AG04450 (cell line): ENCODE measurements at regions not wholly inside any gene's neighbourhood (a gene's known extent, or its start where the extent isn't known, plus 50 kb on each side); places are given as distances from the start of the nearest gene placed in this dataset.
"Not testable (repeated sequence)": the region's sequence is repeated elsewhere in the genome, so short reads cannot be mapped to it uniquely, and the experiment has no call there.

Experiments used
- CTCF ChIA-PET: fragments of 300-600, 350-600 bp; formaldehyde crosslinking; extraction: SDS; loops from one replicate; lab custom pipeline; 2022; ENCODE audit warnings: antibody characterized with exemption, inconsistent platforms; lab: Charles Lee
- POLR2A ChIA-PET: fragments of 350-600 bp; formaldehyde crosslinking; extraction: SDS; loops from one replicate; lab custom pipeline; 2021; ENCODE audit warnings: antibody characterized with exemption, inconsistent platforms; lab: Yijun Ruan, JAX
- DNase-seq: peaks from one replicate; pipeline ENCODE4 v3.0.0-alpha.2; 2011; ENCODE audit warnings: low read depth, low spot score
- H3K27ac ChIP-seq: one replicate; pipeline ENCODE4 v1.5.1; 2012; ENCODE audit warnings: low read depth, low read length, control low read depth
- H3K27me3 ChIP-seq: one replicate; pipeline ENCODE4 v1.6.0; 2012; ENCODE audit warnings: low read length; ENCODE audit not compliant: control insufficient read depth, insufficient read depth
- H3K4me3 ChIP-seq: 2 replicates; pipeline ENCODE4 v1.5.1; 2011; ENCODE audit warnings: mild to moderate bottlenecking, low read depth, low read length, control low read depth
- H3K9me3 ChIP-seq: 2 replicates; pipeline ENCODE4 v1.5.1; 2012; ENCODE audit warnings: low read length; ENCODE audit not compliant: control insufficient read depth, insufficient read depth
- TF ChIP-seq, protein P1 (sequence below): IDR thresholded peaks from 2 replicates; pipeline ENCODE4 v1.5.1; 2011; ENCODE audit warnings: low read depth, low read length, control low read depth, inconsistent platforms

DNA sequence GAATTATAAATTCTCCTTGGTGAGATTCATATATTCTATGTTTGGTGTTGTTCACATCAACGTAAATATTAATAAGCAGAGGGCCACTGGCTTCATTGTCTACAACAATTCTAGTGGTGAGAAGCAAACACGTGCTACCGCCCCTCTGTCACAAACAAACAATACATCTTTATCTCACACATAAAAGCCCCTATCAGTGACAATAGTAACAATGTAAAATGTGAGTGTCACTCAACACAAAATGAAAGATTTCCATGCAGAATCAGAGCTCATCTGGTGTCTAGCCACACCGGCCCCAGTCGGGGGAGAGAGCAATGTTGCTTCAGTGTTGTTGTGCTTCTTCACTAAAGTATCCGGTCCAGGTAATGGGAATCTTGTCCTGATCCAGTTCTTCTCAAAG is 932.6 kb downstream of the SOCS6 start:
- CTCF ChIA-PET, result no interaction called here
- DNase-seq, result no peak
- TF ChIP-seq, protein P1, sequence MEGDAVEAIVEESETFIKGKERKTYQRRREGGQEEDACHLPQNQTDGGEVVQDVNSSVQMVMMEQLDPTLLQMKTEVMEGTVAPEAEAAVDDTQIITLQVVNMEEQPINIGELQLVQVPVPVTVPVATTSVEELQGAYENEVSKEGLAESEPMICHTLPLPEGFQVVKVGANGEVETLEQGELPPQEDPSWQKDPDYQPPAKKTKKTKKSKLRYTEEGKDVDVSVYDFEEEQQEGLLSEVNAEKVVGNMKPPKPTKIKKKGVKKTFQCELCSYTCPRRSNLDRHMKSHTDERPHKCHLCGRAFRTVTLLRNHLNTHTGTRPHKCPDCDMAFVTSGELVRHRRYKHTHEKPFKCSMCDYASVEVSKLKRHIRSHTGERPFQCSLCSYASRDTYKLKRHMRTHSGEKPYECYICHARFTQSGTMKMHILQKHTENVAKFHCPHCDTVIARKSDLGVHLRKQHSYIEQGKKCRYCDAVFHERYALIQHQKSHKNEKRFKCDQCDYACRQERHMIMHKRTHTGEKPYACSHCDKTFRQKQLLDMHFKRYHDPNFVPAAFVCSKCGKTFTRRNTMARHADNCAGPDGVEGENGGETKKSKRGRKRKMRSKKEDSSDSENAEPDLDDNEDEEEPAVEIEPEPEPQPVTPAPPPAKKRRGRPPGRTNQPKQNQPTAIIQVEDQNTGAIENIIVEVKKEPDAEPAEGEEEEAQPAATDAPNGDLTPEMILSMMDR, result no peak
- H3K4me3 ChIP-seq, result no peak overlapping the region
- no peaks in the 10 kb centered on the region for H3K9me3 ChIP-seq
- POLR2A ChIA-PET, result no interaction called here
- H3K27me3 ChIP-seq, result no peaks in the 10 kb centered on the region
- H3K27ac ChIP-seq, result no peak overlapping the region

DNA sequence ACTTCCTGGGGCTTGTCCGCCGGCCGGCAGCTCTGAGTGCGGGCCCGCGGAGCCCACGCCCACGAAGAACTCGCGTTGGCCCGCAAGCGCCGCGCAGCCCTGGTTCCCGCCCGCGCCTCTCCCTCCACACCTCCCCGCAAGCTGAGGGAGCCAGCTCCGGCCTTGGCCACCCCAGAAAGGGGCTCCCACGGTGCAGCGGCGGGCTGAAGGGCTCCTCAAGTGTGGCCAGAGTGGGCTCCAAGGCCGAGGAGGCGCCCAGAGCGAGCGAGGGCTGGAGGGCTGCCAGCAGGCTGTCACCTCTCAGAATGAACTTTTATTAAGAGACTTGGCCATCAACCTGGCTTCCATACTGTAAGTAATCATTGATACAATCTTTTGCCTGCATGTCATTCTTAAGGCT is 923.9 kb downstream of the SOCS6 start:
- POLR2A ChIA-PET, CTCF ChIA-PET, H3K27me3 ChIP-seq, H3K4me3 ChIP-seq, H3K27ac ChIP-seq, H3K9me3 ChIP-seq, DNase-seq: not testable (repeated sequence)

DNA sequence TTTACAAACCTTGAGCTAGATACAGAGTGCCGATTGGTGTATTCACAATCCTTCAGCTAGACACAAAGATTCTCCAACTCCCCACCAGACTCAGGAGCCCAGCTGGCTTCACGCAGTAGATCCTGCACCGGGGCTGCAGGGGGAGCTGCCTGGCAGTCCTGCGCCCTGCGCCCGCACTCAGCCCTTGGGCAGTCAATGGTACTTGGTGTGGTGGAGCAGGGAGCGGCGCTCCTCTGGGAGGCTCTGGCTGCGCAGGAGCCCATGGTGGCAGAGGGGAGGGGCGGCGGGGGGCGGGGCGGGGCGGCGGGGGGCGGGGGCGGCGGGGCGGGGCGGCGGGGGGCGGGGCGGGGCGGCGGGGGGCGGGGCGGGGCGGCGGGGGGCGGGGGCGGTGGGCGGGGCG is 923.4 kb downstream of the SOCS6 start:
- no peak for DNase-seq
- POLR2A ChIA-PET, result no interaction called here

DNA sequence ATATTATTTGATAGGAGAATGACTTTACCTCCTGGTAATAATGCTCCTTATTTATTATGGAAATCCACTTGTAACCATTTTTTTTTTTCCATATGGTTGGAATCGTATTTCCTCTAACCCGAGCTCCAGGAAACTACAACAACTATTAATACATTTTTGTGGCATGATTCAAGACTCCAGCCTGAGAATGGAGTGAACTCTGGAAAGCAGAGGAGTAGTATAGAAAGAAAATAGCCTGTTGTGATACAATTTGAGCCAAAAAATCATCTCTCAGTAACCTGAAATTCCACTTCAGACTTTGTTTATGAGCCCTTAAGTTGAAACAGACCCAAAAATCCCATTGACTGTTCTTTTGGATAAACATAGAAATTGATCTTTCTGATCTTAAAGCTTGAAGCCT is 921.1 kb downstream of the SOCS6 start:
- ChIA-PET POLR2A (no interaction called here), CTCF (no interaction called here)
- Histone ChIP-seq H3K27ac (no peak overlapping the region), H3K27me3 (no peaks in the 10 kb centered on the region), H3K9me3 (peaks cover 3% of the 10 kb centered on the region; the same call in 1 of the 2 replicates), H3K4me3 (no peak overlapping the region)
- no peak for DNase-seq
- TF ChIP-seq, protein P1, result no peak

More for the DNA sequence above, 923.4 kb downstream of the SOCS6 start:
- peaks cover 3% of the 10 kb centered on the region; the same call in 1 of the 2 replicates for H3K9me3 ChIP-seq
- TF ChIP-seq, protein P1, result no peak
- no peak overlapping the region for H3K27ac ChIP-seq
- no peaks in the 10 kb centered on the region for H3K27me3 ChIP-seq
- CTCF ChIA-PET, result no interaction called here
- no peak overlapping the region for H3K4me3 ChIP-seq

DNA sequence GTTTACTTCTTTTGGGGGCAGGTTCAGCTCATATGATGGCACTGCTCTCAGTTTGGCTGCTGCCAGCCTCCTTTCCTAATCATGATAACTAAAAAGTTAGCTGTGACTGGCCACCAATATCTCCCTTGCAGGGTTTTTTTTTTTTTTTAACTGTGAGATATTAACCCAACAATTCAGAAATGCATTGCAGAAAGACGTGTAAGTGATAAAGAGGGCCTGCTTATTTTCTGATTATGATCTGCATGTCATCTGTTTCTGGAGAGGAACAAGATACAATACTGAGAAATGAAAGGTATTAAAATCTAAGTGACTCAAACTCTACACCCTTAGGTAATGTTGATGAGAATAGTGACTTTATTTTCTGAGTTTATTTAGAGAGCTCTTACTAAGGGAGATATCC is 905.6 kb downstream of the SOCS6 start:
- POLR2A ChIA-PET, result no interaction called here
- H3K27ac ChIP-seq, result no peak overlapping the region
- H3K4me3 ChIP-seq, result no peak overlapping the region
- H3K9me3 ChIP-seq, result no peaks in the 10 kb centered on the region
- no peaks in the 10 kb centered on the region for H3K27me3 ChIP-seq
- DNase-seq, result no peak
- CTCF ChIA-PET, result no interaction called here
- TF ChIP-seq, protein P1, result no peak

DNA sequence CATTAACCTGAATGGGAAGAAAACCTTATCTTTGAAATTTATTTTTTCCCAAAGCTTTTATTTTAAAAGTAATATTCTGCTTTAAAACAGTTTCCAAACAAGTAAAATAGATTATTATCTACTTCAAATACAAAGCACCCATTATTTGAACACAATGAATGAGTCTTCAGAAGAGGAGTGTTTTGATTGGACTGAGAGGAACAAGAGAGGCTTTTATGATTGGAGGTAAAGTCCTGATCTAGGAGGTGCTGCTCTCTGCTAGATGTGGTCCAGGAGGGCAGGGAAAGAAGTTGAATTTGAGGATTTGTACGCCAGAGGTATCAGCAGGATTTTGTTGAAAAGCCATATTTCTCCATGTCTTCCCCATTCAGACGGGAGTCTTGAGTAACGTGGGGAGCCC is 900.7 kb downstream of the SOCS6 start:
- ChIA-PET POLR2A (no interaction called here), CTCF (no interaction called here)
- TF ChIP-seq, protein P1, result no peak
- Histone ChIP-seq H3K4me3 (no peak overlapping the region), H3K27me3 (no peaks in the 10 kb centered on the region), H3K27ac (no peak overlapping the region), H3K9me3 (no peaks in the 10 kb centered on the region)
- DNase-seq, result no peak
